Sigmoid colon (tissue), 6 donors: ENCODE measurements at regions not wholly inside any gene's neighbourhood (a gene's known extent, or its start where the extent isn't known, plus 50 kb on each side); places are given as distances from the start of the nearest gene placed in this dataset.

Experiments used
- DNase-seq: peaks from one replicate; pipeline ENCODE4 v3.0.0-alpha.2; 2019
- H3K27ac ChIP-seq, 4 donors: fragments of 200-600 bp; sonication (generic); one replicate each; pipeline ENCODE4 v1.5.1; 2016 to 2019; ENCODE audit warnings: mild to moderate bottlenecking in 1 of 4
- H3K27me3 ChIP-seq, 3 donors: fragments of 200-600 bp; sonication (generic); one replicate each; pipeline ENCODE4 v1.5.1; 2019; ENCODE audit warnings: mild to moderate bottlenecking in 1 of 3
- H3K36me3 ChIP-seq, 4 donors: fragments of 200-600 bp; sonication (generic); one replicate each; pipeline ENCODE4 v1.5.1; 2016 to 2019
- H3K4me1 ChIP-seq, 4 donors: fragments of 200-600 bp; sonication (generic); one replicate each; pipeline ENCODE4 v1.5.1; 2017 to 2019
- H3K4me3 ChIP-seq, 4 donors: fragments of 200-600 bp; sonication (generic); one replicate each; pipeline ENCODE4 v1.5.1; 2017 to 2019; ENCODE audit warnings: mild to moderate bottlenecking in 2 of 4, moderate library complexity in 1 of 4
- H3K9me3 ChIP-seq, 4 donors: fragments of 200-600 bp in 3 of 4; sonication (generic) in 3 of 4; one replicate each; pipeline versions ENCODE4 v1.5.1 to v1.6.1; 2013 to 2019
- CTCF ChIP-seq, 4 experiments: fragments of 450-650 bp in 3 of 4; fragments of 200-600 bp in 1 of 4; IDR thresholded peaks; one replicate each; pipeline ENCODE4 v1.5.1; 2016 to 2019; ENCODE audit warnings: antibody characterized with exemption in 4 of 4, mild to moderate bottlenecking in 3 of 4, moderate library complexity in 2 of 4
- EP300 ChIP-seq, 4 donors: sonication (generic); formaldehyde crosslinking; IDR thresholded peaks; one replicate each; pipeline ENCODE4 v1.6.1; 2017; ENCODE audit warnings: antibody characterized with exemption in 4 of 4
- POLR2A ChIP-seq, 2 donors: fragments of 450-650 bp; IDR thresholded peaks; one replicate each; pipeline ENCODE4 v1.6.1; 2016; ENCODE audit warnings: antibody characterized with exemption in 2 of 2, mild to moderate bottlenecking in 2 of 2, moderate library complexity in 2 of 2
- POLR2AphosphoS5 ChIP-seq, 4 donors: sonication (generic); formaldehyde crosslinking; IDR thresholded peaks; one replicate each; pipeline ENCODE4 v1.6.1; 2017; ENCODE audit warnings: antibody characterized with exemption in 4 of 4
- WGBS, 2 donors: extraction: QIAGEN DNeasy Blood & Tissue Kit; methylation state at CpG; one replicate each; pipeline ENCODE4 v1.1.7; 2013; 5-methylcytosine and 5-hydroxymethylcytosine counted together
- intact Hi-C: fragments of 100-400 bp; cut with DNase I; formaldehyde crosslinking; loops from one replicate; pipeline ENCODE4 v1.15.1; 2023
- donor health status: healthy with polysubstance abuse.
- donor health status: healthy.

- peak in 1 of 4 experiments; percentile 17 for TF ChIP-seq CTCF (IDR thresholded peaks at IDR 0.05)
- no peak for TF ChIP-seq POLR2AphosphoS5 (IDR thresholded peaks at IDR 0.05)
- 26 to 44% methylated on average over 8 of the region's 8 CpGs for WGBS, 2 donors
- no peak overlapping the region for H3K27ac ChIP-seq
Measured at GRCh38 chr12:3342051-3342450, 149.0 kb upstream of the PRMT8 start.

GRCh38 chr12:3348055-3348454 is 142.9 kb upstream of the PRMT8 start:
- 86 to 92% methylated on average over 5 of the region's 5 CpGs for WGBS, 2 donors
- H3K27me3 ChIP-seq = peaks cover 0 to 16% (median 0%) of the 10 kb centered on the region in 3 donors
- DNase-seq = no peak
- no peaks in the 10 kb centered on the region for H3K9me3 ChIP-seq
- no peaks in the 10 kb centered on the region for H3K4me1 ChIP-seq
- H3K36me3 ChIP-seq = no peaks in the 10 kb centered on the region
- intact Hi-C loops = no loop called here
- no peak for TF ChIP-seq POLR2A (IDR thresholded peaks at IDR 0.05)
- TF ChIP-seq CTCF (IDR thresholded peaks at IDR 0.05) = no peak
- no peak for TF ChIP-seq POLR2AphosphoS5 (IDR thresholded peaks at IDR 0.05)
- TF ChIP-seq EP300 (IDR thresholded peaks at IDR 0.05) = no peak
- no peak overlapping the region for H3K27ac ChIP-seq
- H3K4me3 ChIP-seq = no peak overlapping the region

More at GRCh38 chr12:3342051-3342450, 149.0 kb upstream of the PRMT8 start:
- intact Hi-C loops = no loop called here
- H3K4me3 ChIP-seq = no peak overlapping the region
- no peaks in the 10 kb centered on the region for H3K36me3 ChIP-seq
- peaks cover 0 to 3% (median under 1%) of the 10 kb centered on the region in 4 donors for H3K4me1 ChIP-seq
- no peaks in the 10 kb centered on the region for H3K9me3 ChIP-seq
- DNase-seq = no peak
- peaks cover 0 to 31% (median 0%) of the 10 kb centered on the region in 3 donors for H3K27me3 ChIP-seq

- DNase-seq = no peak
- Histone ChIP-seq H3K4me3 (no peak overlapping the region), H3K36me3 (no peaks in the 10 kb centered on the region), H3K27me3 (peaks cover 0 to 9% (median 0%) of the 10 kb centered on the region in 3 donors), H3K4me1 (no peaks in the 10 kb centered on the region), H3K9me3 (no peaks in the 10 kb centered on the region), H3K27ac (no peak overlapping the region)
- intact Hi-C loops = no loop called here
- WGBS, 2 donors = 79 to 82% methylated on average over 4 of the region's 4 CpGs
- TF ChIP-seq POLR2A (IDR thresholded peaks at IDR 0.05) (no peak), CTCF (IDR thresholded peaks at IDR 0.05) (no peak), POLR2AphosphoS5 (IDR thresholded peaks at IDR 0.05) (no peak), EP300 (IDR thresholded peaks at IDR 0.05) (no peak)
Measured at GRCh38 chr12:3350432-3350831, 140.6 kb upstream of the PRMT8 start.

- no peaks in the 10 kb centered on the region for H3K27me3 ChIP-seq
- 82 to 90% methylated on average over 4 of the region's 4 CpGs for WGBS, 2 donors
- intact Hi-C loops = no loop called here
- TF ChIP-seq POLR2AphosphoS5 (IDR thresholded peaks at IDR 0.05) (no peak), POLR2A (IDR thresholded peaks at IDR 0.05) (no peak), EP300 (IDR thresholded peaks at IDR 0.05) (no peak), CTCF (IDR thresholded peaks at IDR 0.05) (no peak)
- H3K36me3 ChIP-seq = no peaks in the 10 kb centered on the region
- DNase-seq = no peak
- H3K27ac ChIP-seq = no peak overlapping the region
- no peaks in the 10 kb centered on the region for H3K9me3 ChIP-seq
- no peaks in the 10 kb centered on the region for H3K4me1 ChIP-seq
- no peak overlapping the region for H3K4me3 ChIP-seq
Measured at GRCh38 chr12:3351731-3352130, 139.3 kb upstream of the PRMT8 start.

GRCh38 chr12:3352230-3352629 is 138.8 kb upstream of the PRMT8 start:
- Histone ChIP-seq H3K9me3 (no peaks in the 10 kb centered on the region), H3K4me3 (no peak overlapping the region), H3K27ac (no peak overlapping the region), H3K27me3 (no peaks in the 10 kb centered on the region), H3K36me3 (no peaks in the 10 kb centered on the region), H3K4me1 (no peaks in the 10 kb centered on the region)
- 88 to 93% methylated on average over 6 of the region's 6 CpGs for WGBS, 2 donors
- intact Hi-C loops = no loop called here
- no peak for DNase-seq
- TF ChIP-seq POLR2A (IDR thresholded peaks at IDR 0.05) (no peak), POLR2AphosphoS5 (IDR thresholded peaks at IDR 0.05) (no peak), CTCF (IDR thresholded peaks at IDR 0.05) (no peak)
